A549 (cell line): ENCODE measurements at regions not wholly inside any gene's neighbourhood (a gene's known extent, or its start where the extent isn't known, plus 50 kb on each side); places are given as distances from the start of the nearest gene placed in this dataset.

Experiments
- ATAC-seq, 2 experiments: fragments of 200-7000 bp in 1 of 2; fragments of >200 bp in 1 of 2; cut with Nextera tagmentation in 1 of 2; cut with Tn5 transposase in 1 of 2; 3 replicates each; pipeline versions ENCODE4 v1.8.0 to v1.9.1; 2018 to 2020; ENCODE audit warnings: mild to moderate bottlenecking in 1 of 2, moderate library complexity in 1 of 2
- CTCF ChIA-PET: fragments of 300-600 bp; sonication (Branson Sonifier 250); formaldehyde crosslinking; extraction: SDS; loops from one replicate; lab custom pipeline; 2021; ENCODE audit warnings: antibody characterized with exemption, inconsistent platforms; lab: Yijun Ruan, JAX
- POLR2A ChIA-PET: fragments of 350-600 bp; formaldehyde crosslinking; extraction: SDS; loops from one replicate; lab custom pipeline; 2021; ENCODE audit warnings: antibody characterized with exemption, inconsistent platforms; lab: Yijun Ruan, JAX
- DNase-seq, 2 experiments: peaks; one replicate each; pipeline versions ENCODE4 v3.0.0 to v3.0.0-alpha.2; 2011 to 2016; ENCODE audit warnings: low read depth in 1 of 2, low spot score in 1 of 2
- FAIRE-seq: peaks from 2 replicates; lab custom pipeline; 2011; peaks lifted over from hg19 to GRCh38; lab: Jason Lieb, UNC
- H3K27ac ChIP-seq, 2 experiments: fragments of >200 bp; sonication (Bioruptor Twin); formaldehyde crosslinking; 3 replicates each; pipeline ENCODE4 v1.5.1; 2016 to 2017
- H3K4me1 ChIP-seq: fragments of >200 bp; sonication (Bioruptor Twin); formaldehyde crosslinking; 3 replicates; pipeline ENCODE4 v1.6.1; 2016
- H3K4me2 ChIP-seq: fragments of >200 bp; sonication (Bioruptor Twin); formaldehyde crosslinking; 3 replicates; pipeline ENCODE4 v1.6.1; 2016
- H3K4me3 ChIP-seq: fragments of >200 bp; sonication (Bioruptor Twin); formaldehyde crosslinking; 3 replicates; pipeline ENCODE4 v1.5.1; 2016
- H3K9me3 ChIP-seq: fragments of >200 bp; sonication (Bioruptor Twin); formaldehyde crosslinking; 3 replicates; pipeline ENCODE4 v1.6.1; 2016
- ATOH8 ChIP-seq: fragments of 250-450 bp; sonication (Bioruptor Pico); IDR thresholded peaks from 2 replicates; pipeline ENCODE4 v1.5.0; 2020; ENCODE audit warnings: low read depth, mild to moderate bottlenecking, moderate library complexity
- CBX2 ChIP-seq: fragments of 200-600 bp; sonication (generic); IDR thresholded peaks from 2 replicates; pipeline ENCODE4 v1.6.1; 2016; ENCODE audit warnings: low read depth, mild to moderate bottlenecking, borderline replicate concordance
- CBX8 ChIP-seq: fragments of 200-600 bp; sonication (generic); IDR thresholded peaks from 2 replicates; pipeline ENCODE4 v1.6.1; 2016
- CTCF ChIP-seq: fragments of >200 bp; sonication (Bioruptor Twin); formaldehyde crosslinking; IDR thresholded peaks from 3 replicates; pipeline ENCODE4 v1.5.1; 2016
- EP300 ChIP-seq, 2 experiments: fragments of >200 bp; sonication (Bioruptor Twin); formaldehyde crosslinking; IDR thresholded peaks; 2 replicates in 1 of 2; 3 replicates in 1 of 2; pipeline ENCODE4 v1.6.1; 2016 to 2017
- ESRRA ChIP-seq: fragments of 150-350 bp; IDR thresholded peaks from 2 replicates; pipeline ENCODE4 v1.6.1; 2014; ENCODE audit warnings: mild to moderate bottlenecking, low read length, borderline replicate concordance
- FOSB ChIP-seq: fragments of 250-450 bp; sonication (Bioruptor Pico); IDR thresholded peaks from 2 replicates; pipeline ENCODE4 v1.5.0; 2020; ENCODE audit warnings: mild to moderate bottlenecking, moderate library complexity
- FOSL2 ChIP-seq, 2 experiments: fragments of 450-650 bp in 1 of 2; fragments of >200 bp in 1 of 2; sonication (Bioruptor Twin) in 1 of 2; formaldehyde crosslinking; IDR thresholded peaks; 2 replicates each; pipeline versions ENCODE4 v1.5.0 to v1.6.1; 2016 to 2020; ENCODE audit warnings: mild to moderate bottlenecking in 1 of 2, moderate library complexity in 1 of 2
- HES2 ChIP-seq: fragments of >200 bp; sonication (Bioruptor Twin); formaldehyde crosslinking; IDR thresholded peaks from 2 replicates; pipeline ENCODE4 v1.6.1; 2016
- HEYL ChIP-seq: fragments of 250-450 bp; sonication (Bioruptor Pico); IDR thresholded peaks from 2 replicates; pipeline ENCODE4 v1.8.0; 2021; ENCODE audit warnings: mild to moderate bottlenecking, moderate library complexity
- HMGXB4 ChIP-seq: fragments of 250-450 bp; sonication (Bioruptor Pico); IDR thresholded peaks from 2 replicates; pipeline ENCODE4 v1.5.0; 2021; ENCODE audit warnings: mild to moderate bottlenecking, moderate library complexity, borderline replicate concordance
- HOXA7 ChIP-seq: fragments of 250-450 bp; sonication (Bioruptor Pico); IDR thresholded peaks from 2 replicates; pipeline ENCODE4 v1.5.0; 2020; ENCODE audit warnings: mild to moderate bottlenecking, moderate library complexity
- HOXB5 ChIP-seq: fragments of 250-450 bp; sonication (Bioruptor Pico); IDR thresholded peaks from 2 replicates; pipeline ENCODE4 v1.5.0; 2020; ENCODE audit warnings: mild to moderate bottlenecking, moderate library complexity
- JUNB ChIP-seq: fragments of >200 bp; sonication (Bioruptor Twin); formaldehyde crosslinking; IDR thresholded peaks from 2 replicates; pipeline ENCODE4 v1.6.1; 2016
- KDM5A ChIP-seq: fragments of 200-600 bp; sonication (generic); IDR thresholded peaks from 2 replicates; pipeline ENCODE4 v1.6.1; 2016; ENCODE audit warnings: antibody characterized with exemption, mild to moderate bottlenecking
- NPAS2 ChIP-seq: fragments of 250-450 bp; sonication (Bioruptor Pico); IDR thresholded peaks from 2 replicates; pipeline ENCODE4 v1.8.0; 2022; ENCODE audit warnings: mild to moderate bottlenecking, moderate library complexity, borderline replicate concordance
- NR3C1 ChIP-seq: fragments of >200 bp; sonication (Bioruptor Twin); formaldehyde crosslinking; IDR thresholded peaks from 3 replicates; pipeline ENCODE4 v1.6.1; 2017
- PHF8 ChIP-seq: fragments of 200-600 bp; sonication (generic); IDR thresholded peaks from 2 replicates; pipeline ENCODE4 v1.6.1; 2016; ENCODE audit warnings: low read depth, mild to moderate bottlenecking, antibody characterized with exemption, moderate library complexity, borderline replicate concordance
- RAD21 ChIP-seq, 2 experiments: fragments of >200 bp in 1 of 2; sonication (Bioruptor Twin) in 1 of 2; formaldehyde crosslinking in 1 of 2; IDR thresholded peaks in 1 of 2; conservative IDR thresholded peaks in 1 of 2; 2 replicates in 1 of 2; 3 replicates in 1 of 2; pipeline ENCODE4 v1.6.1; 2012 to 2018; ENCODE audit warnings: inconsistent platforms in 1 of 2
- REST ChIP-seq: fragments of 200-600 bp; sonication (generic); IDR thresholded peaks from 2 replicates; pipeline ENCODE4 v1.6.1; 2016; ENCODE audit warnings: antibody characterized with exemption, mild to moderate bottlenecking, moderate library complexity
- RNF2 ChIP-seq: fragments of 200-600 bp; sonication (generic); IDR thresholded peaks from 2 replicates; pipeline ENCODE4 v1.6.1; 2016; ENCODE audit warnings: low read depth, mild to moderate bottlenecking, antibody characterized with exemption, moderate library complexity, borderline replicate concordance
- SMC3 ChIP-seq: fragments of >200 bp; sonication (Bioruptor Twin); formaldehyde crosslinking; IDR thresholded peaks from 3 replicates; pipeline ENCODE4 v1.6.1; 2018; ENCODE audit warnings: inconsistent platforms
- SREBF2 ChIP-seq: fragments of 450-650 bp; IDR thresholded peaks from 2 replicates; pipeline ENCODE4 v1.6.1; 2014; ENCODE audit warnings: mild to moderate bottlenecking, moderate library complexity
- TFCP2L1 ChIP-seq: fragments of 250-450 bp; sonication (Bioruptor Pico); IDR thresholded peaks from 2 replicates; pipeline ENCODE4 v1.5.0; 2021; ENCODE audit warnings: mild to moderate bottlenecking
- ZC3H11A ChIP-seq: fragments of 450-650 bp; IDR thresholded peaks from 2 replicates; pipeline ENCODE4 v1.6.1; 2014; ENCODE audit warnings: antibody characterized with exemption, mild to moderate bottlenecking
- ZNF302 ChIP-seq: fragments of 250-450 bp; sonication (Bioruptor Pico); IDR thresholded peaks from 2 replicates; pipeline ENCODE4 v1.9.0; 2021; ENCODE audit warnings: inconsistent platforms, mild to moderate bottlenecking, moderate library complexity
- WGBS: methylation state at CpG from one replicate; pipeline ENCODE4 v1.1.6; 2017; ENCODE audit errors: missing lambda C conversion rate; 5-methylcytosine and 5-hydroxymethylcytosine counted together

GRCh38 chr18:76307293-76307690, 187.8 kb downstream of the ZNF516 start:
- POLR2A ChIA-PET: no interaction called here
- WGBS: 8% methylated on average over 2 of the region's 2 CpGs
- CTCF ChIA-PET: no interaction called here
- Histone ChIP-seq H3K4me2 (no peak overlapping the region), H3K27ac (no peak overlapping the region), H3K4me1 (no peaks in the 10 kb centered on the region), H3K9me3 (no peaks in the 10 kb centered on the region), H3K4me3 (no peak overlapping the region)
- no peak for ATAC-seq
- FAIRE-seq: no peak
- no peak for TF ChIP-seq CBX2
- TF ChIP-seq SREBF2: no peak
- TF ChIP-seq EP300 (IDR thresholded peaks at IDR 0.05): no peak
- TF ChIP-seq FOSB (CRISPR knock-in tag): no peak
- TF ChIP-seq FOSL2 (IDR thresholded peaks at IDR 0.05): no peak
- no peak for TF ChIP-seq FOSL2 (CRISPR knock-in tag; IDR thresholded peaks at IDR 0.05)
- no peak for TF ChIP-seq HES2
- no peak for TF ChIP-seq PHF8
- no peak for TF ChIP-seq HEYL (CRISPR knock-in tag)
- no peak for TF ChIP-seq ESRRA
- TF ChIP-seq HOXB5: no peak
- no peak for TF ChIP-seq CBX8
- no peak for TF ChIP-seq SMC3
- no peak for TF ChIP-seq TFCP2L1 (CRISPR knock-in tag)
- TF ChIP-seq REST: no peak
- no peak for TF ChIP-seq ZC3H11A
- no peak for TF ChIP-seq NPAS2 (CRISPR knock-in tag)
- no peak for TF ChIP-seq JUNB
- TF ChIP-seq ATOH8: no peak
- TF ChIP-seq NR3C1: no peak
- TF ChIP-seq CTCF: no peak
- DNase-seq: no peak

- Histone ChIP-seq H3K9me3 (no peaks in the 10 kb centered on the region), H3K4me3 (no peak overlapping the region), H3K4me1 (no peaks in the 10 kb centered on the region), H3K27ac (no peak overlapping the region), H3K4me2 (no peak overlapping the region)
- ChIA-PET POLR2A (no interaction called here), CTCF (interaction anchor here (0.9 kb wide), 1 partner anchor 20 kb away, joined by 3 read pairs; no protein-coding TSS in a partner anchor)
- TF ChIP-seq HMGXB4 (CRISPR knock-in tag) (no peak), EP300 (IDR thresholded peaks at IDR 0.05) (no peak), JUNB (no peak), ESRRA (no peak), HEYL (CRISPR knock-in tag) (no peak), FOSB (CRISPR knock-in tag) (no peak), ZNF302 (CRISPR knock-in tag) (no peak), ZC3H11A (no peak), RAD21 (conservative IDR thresholded peaks at IDR 0.05 in 1 of 2, IDR thresholded peaks at IDR 0.05 in 1 of 2) (no peak), HOXA7 (CRISPR knock-in tag) (no peak), KDM5A (no peak), TFCP2L1 (CRISPR knock-in tag) (no peak), RNF2 (no peak)
- DNase-seq (no peak), ATAC-seq (no peak), FAIRE-seq (no peak)
- WGBS: 15% methylated on average over 9 of the region's 9 CpGs
These were observed 188.3 kb downstream of the ZNF516 start for GRCh38 chr18:76306685-76307292.
